ENCODE measurements at regions not wholly inside any gene's neighbourhood (a gene's known extent, or its start where the extent isn't known, plus 50 kb on each side); places are given as distances from the start of the nearest gene placed in this dataset.
"Not testable (repeated sequence)": the region's sequence is repeated elsewhere in the genome, so short reads cannot be mapped to it uniquely, and the experiment has no call there.

DNA sequence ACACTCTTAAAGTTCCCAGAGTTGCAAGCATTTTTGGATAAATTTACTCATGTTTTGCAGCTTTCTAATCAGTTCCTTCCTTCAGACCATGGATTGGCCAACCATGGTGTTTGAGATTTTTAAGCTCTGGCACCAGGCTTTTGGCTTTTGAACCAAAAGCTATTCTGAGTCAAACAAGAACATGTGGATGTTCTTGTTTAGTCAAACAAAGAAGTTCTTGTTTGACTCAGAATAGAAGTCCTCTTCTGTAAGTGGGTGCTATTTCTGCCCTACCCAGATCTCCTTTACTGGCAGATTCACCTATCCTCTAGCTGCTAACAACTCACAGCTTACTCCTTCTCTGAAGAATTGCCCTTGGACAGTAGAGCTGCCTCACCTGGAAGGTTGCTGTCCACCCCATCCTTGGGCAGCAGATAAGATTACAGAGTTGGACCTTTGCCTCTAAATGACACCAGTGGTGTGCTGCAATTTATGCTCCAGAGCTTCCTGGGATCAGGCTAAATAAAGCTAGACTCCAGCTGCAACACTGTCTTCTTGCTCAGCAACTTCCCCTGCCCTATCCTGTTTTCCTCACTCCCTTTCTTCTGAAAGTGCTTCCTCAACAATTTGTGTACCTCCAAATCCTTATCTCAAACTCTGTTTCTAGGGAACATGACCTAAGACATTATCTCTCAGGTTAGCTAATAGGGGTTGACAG lies 65.6 kb downstream of the COL6A6 start:
- no peaks in the 10 kb centered on the region for H4K20me1 ChIP-seq (ENCODE audit: insufficient read depth, low read length, poor library complexity, severe bottlenecking)
- no peaks in the 10 kb centered on the region for H3K27me3 ChIP-seq (ENCODE audit: insufficient read depth, low read length, poor library complexity, severe bottlenecking)

DNA sequence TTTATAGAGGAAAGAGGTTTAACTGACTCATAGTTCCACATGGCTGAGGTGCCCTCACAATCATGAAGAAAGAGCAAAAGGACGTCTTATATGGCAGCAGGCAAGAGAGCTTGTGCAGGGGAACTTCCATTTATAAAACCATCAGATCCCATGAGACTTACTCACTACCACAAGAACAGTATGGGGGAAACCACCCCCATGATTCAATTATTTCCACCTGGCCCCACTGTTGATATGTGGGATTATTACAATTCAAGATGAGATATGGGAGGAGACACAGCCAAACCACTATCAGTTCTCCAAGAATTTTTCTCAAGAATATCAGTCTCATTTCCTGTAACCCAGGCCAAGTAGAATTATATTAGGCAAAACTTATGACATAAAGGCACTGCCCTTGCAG lies 77.8 kb downstream of the COL6A6 start:
- Histone ChIP-seq H3K4me2 (ENCODE audit: low read depth, low read length, poor library complexity, severe bottlenecking) (peak overlapping the region; percentile 23), H3K4me1 (ENCODE audit: insufficient read depth, low read length, poor library complexity, severe bottlenecking) (peaks cover 10% of the 10 kb centered on the region)
- not testable (repeated sequence) for H3K27me3 ChIP-seq (ENCODE audit: insufficient read depth, low read length, poor library complexity, severe bottlenecking); H3K4me3 ChIP-seq (ENCODE audit: low read length, poor library complexity, severe bottlenecking); H3K9ac ChIP-seq (ENCODE audit: low read depth, low read length, poor library complexity, severe bottlenecking); H2AFZ ChIP-seq (ENCODE audit: low read length); H3F3A ChIP-seq (ENCODE audit: low read depth); H4K20me1 ChIP-seq (ENCODE audit: insufficient read depth, low read length, poor library complexity, severe bottlenecking); H3K36me3 ChIP-seq (ENCODE audit: insufficient read depth, low read length); H3K79me2 ChIP-seq (ENCODE audit: insufficient read depth, low read length); H3K9me2 ChIP-seq (replicated peaks; ENCODE audit: low read depth, low read length); H3K9me3 ChIP-seq (ENCODE audit: insufficient read depth, low read depth, low read length)

More for the DNA sequence above, 65.6 kb downstream of the COL6A6 start:
- Histone ChIP-seq H3K79me2 (ENCODE audit: insufficient read depth, low read length) (no peaks in the 10 kb centered on the region), H3K36me3 (ENCODE audit: insufficient read depth, low read length) (no peaks in the 10 kb centered on the region), H3K4me2 (ENCODE audit: low read depth, low read length, poor library complexity, severe bottlenecking) (no peak overlapping the region), H3K9ac (ENCODE audit: low read depth, low read length, poor library complexity, severe bottlenecking) (no peak overlapping the region), H3K9me3 (ENCODE audit: insufficient read depth, low read depth, low read length) (no peaks in the 10 kb centered on the region), H3F3A (ENCODE audit: low read depth) (no peaks in the 10 kb centered on the region), H3K9me2 (replicated peaks; ENCODE audit: low read depth, low read length) (no peaks in the 10 kb centered on the region), H3K4me3 (ENCODE audit: low read length, poor library complexity, severe bottlenecking) (no peak overlapping the region), H3K4me1 (ENCODE audit: insufficient read depth, low read length, poor library complexity, severe bottlenecking) (no peaks in the 10 kb centered on the region), H2AFZ (ENCODE audit: low read length) (no peak overlapping the region)
- TF ChIP-seq EZH2phosphoT487 (IDR thresholded peaks at IDR 0.05; ENCODE audit: borderline replicate concordance): no peak
- TF ChIP-seq, protein P1, sequence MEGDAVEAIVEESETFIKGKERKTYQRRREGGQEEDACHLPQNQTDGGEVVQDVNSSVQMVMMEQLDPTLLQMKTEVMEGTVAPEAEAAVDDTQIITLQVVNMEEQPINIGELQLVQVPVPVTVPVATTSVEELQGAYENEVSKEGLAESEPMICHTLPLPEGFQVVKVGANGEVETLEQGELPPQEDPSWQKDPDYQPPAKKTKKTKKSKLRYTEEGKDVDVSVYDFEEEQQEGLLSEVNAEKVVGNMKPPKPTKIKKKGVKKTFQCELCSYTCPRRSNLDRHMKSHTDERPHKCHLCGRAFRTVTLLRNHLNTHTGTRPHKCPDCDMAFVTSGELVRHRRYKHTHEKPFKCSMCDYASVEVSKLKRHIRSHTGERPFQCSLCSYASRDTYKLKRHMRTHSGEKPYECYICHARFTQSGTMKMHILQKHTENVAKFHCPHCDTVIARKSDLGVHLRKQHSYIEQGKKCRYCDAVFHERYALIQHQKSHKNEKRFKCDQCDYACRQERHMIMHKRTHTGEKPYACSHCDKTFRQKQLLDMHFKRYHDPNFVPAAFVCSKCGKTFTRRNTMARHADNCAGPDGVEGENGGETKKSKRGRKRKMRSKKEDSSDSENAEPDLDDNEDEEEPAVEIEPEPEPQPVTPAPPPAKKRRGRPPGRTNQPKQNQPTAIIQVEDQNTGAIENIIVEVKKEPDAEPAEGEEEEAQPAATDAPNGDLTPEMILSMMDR (conservative IDR thresholded peaks at IDR 0.05; ENCODE audit: low read length): no peak

DNA sequence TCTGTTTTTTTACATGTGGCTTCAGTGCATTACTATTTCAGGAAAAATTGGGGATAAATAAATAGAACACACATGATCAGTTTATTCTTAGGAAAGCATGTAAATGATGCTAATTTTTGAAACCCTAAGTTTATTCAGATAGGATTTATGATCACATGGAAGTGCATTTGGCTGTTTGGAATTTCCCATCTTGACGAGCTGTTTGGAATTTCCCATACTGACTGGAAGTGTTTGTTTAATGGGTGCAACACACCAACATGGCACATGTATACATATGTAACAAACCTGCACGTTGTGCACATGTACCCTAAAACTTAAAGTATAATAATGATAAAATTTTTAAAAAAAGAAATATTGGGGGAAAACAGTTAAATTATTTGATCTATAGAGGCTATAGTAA lies 79.5 kb downstream of the COL6A6 start:
- Histone ChIP-seq H3K79me2 (ENCODE audit: insufficient read depth, low read length) (no peaks in the 10 kb centered on the region), H3K9ac (ENCODE audit: low read depth, low read length, poor library complexity, severe bottlenecking) (no peak overlapping the region), H3F3A (ENCODE audit: low read depth) (no peaks in the 10 kb centered on the region), H2AFZ (ENCODE audit: low read length) (no peak overlapping the region), H4K20me1 (ENCODE audit: insufficient read depth, low read length, poor library complexity, severe bottlenecking) (no peaks in the 10 kb centered on the region), H3K36me3 (ENCODE audit: insufficient read depth, low read length) (no peaks in the 10 kb centered on the region), H3K9me3 (ENCODE audit: insufficient read depth, low read depth, low read length) (no peaks in the 10 kb centered on the region), H3K27me3 (ENCODE audit: insufficient read depth, low read length, poor library complexity, severe bottlenecking) (no peaks in the 10 kb centered on the region), H3K4me1 (ENCODE audit: insufficient read depth, low read length, poor library complexity, severe bottlenecking) (peaks cover 10% of the 10 kb centered on the region), H3K9me2 (replicated peaks; ENCODE audit: low read depth, low read length) (no peaks in the 10 kb centered on the region), H3K4me3 (ENCODE audit: low read length, poor library complexity, severe bottlenecking) (no peak overlapping the region), H3K4me2 (ENCODE audit: low read depth, low read length, poor library complexity, severe bottlenecking) (no peak overlapping the region)
- TF ChIP-seq, protein P1 (conservative IDR thresholded peaks at IDR 0.05; ENCODE audit: low read length): no peak

DNA sequence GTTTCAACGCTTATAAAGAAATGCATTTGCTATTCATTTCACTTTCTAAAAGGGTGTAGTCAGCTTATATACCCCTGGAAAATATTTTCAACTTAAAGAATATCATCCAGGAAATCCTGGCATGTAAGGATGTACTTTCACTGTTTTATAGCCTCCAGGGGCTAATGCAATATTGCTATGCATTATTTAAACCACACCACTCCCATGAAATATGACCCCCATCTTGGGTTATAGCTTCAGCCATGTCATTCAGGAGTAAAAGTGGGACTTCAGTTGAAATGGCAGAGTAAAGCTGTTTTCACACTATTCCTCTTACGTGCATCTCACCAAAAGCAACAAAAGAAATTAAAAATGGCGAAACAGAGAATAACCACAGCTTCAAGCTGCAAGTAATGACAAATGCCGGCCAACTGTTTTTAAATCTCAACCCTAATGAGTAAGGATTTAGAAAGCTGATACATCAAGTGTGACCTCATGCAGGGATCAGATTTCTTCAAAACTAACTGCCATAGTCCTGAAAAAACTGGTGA lies 84.5 kb downstream of the COL6A6 start:
- Histone ChIP-seq H3K9me2 (replicated peaks; ENCODE audit: low read depth, low read length) (no peaks in the 10 kb centered on the region), H3F3A (ENCODE audit: low read depth) (no peaks in the 10 kb centered on the region), H3K79me2 (ENCODE audit: insufficient read depth, low read length) (no peaks in the 10 kb centered on the region), H3K4me1 (ENCODE audit: insufficient read depth, low read length, poor library complexity, severe bottlenecking) (no peaks in the 10 kb centered on the region), H3K9ac (ENCODE audit: low read depth, low read length, poor library complexity, severe bottlenecking) (no peak overlapping the region), H2AFZ (ENCODE audit: low read length) (no peak overlapping the region), H3K4me2 (ENCODE audit: low read depth, low read length, poor library complexity, severe bottlenecking) (no peak overlapping the region), H3K9me3 (ENCODE audit: insufficient read depth, low read depth, low read length) (no peaks in the 10 kb centered on the region), H4K20me1 (ENCODE audit: insufficient read depth, low read length, poor library complexity, severe bottlenecking) (no peaks in the 10 kb centered on the region), H3K36me3 (ENCODE audit: insufficient read depth, low read length) (no peaks in the 10 kb centered on the region), H3K27me3 (ENCODE audit: insufficient read depth, low read length, poor library complexity, severe bottlenecking) (no peaks in the 10 kb centered on the region), H3K4me3 (ENCODE audit: low read length, poor library complexity, severe bottlenecking) (no peak overlapping the region)
- TF ChIP-seq EZH2phosphoT487 (IDR thresholded peaks at IDR 0.05; ENCODE audit: borderline replicate concordance): no peak
- TF ChIP-seq, protein P1 (conservative IDR thresholded peaks at IDR 0.05; ENCODE audit: low read length): no peak
